H9 (cell line): ENCODE measurements at regions not wholly inside any gene's neighbourhood (a gene's known extent, or its start where the extent isn't known, plus 50 kb on each side); places are given as distances from the start of the nearest gene placed in this dataset.

ENCODE experiments used
- DNase-seq: peaks from one replicate; pipeline ENCODE4 v3.0.0-alpha.2; 2017
- H2AFZ ChIP-seq: one replicate; pipeline ENCODE4 v1.6.1; 2013; ENCODE audit warnings: mild to moderate bottlenecking, low read length, control low read depth, moderate library complexity
- H2AK5ac ChIP-seq: 2 replicates; pipeline ENCODE4 v1.6.1; 2013; ENCODE audit warnings: low read length, control low read depth, mixed read lengths; ENCODE audit not compliant: insufficient read length
- H2BK120ac ChIP-seq: one replicate; pipeline ENCODE4 v1.6.1; 2013; ENCODE audit warnings: low read depth, mild to moderate bottlenecking, low read length, control low read depth, inconsistent platforms; ENCODE audit not compliant: poor library complexity, severe bottlenecking
- H2BK12ac ChIP-seq: 2 replicates; pipeline ENCODE4 v1.6.1; 2013; ENCODE audit warnings: low read length, control low read depth, mixed read lengths, low read depth; ENCODE audit not compliant: insufficient read length
- H2BK15ac ChIP-seq: 2 replicates; pipeline ENCODE4 v1.6.1; 2013; ENCODE audit warnings: low read depth, low read length, control low read depth
- H2BK20ac ChIP-seq: one replicate; pipeline ENCODE4 v1.6.1; 2013; ENCODE audit warnings: low read depth, mild to moderate bottlenecking, low read length, control low read depth, inconsistent platforms; ENCODE audit not compliant: poor library complexity, severe bottlenecking
- H2BK5ac ChIP-seq: 2 replicates; pipeline ENCODE4 v1.6.1; 2013; ENCODE audit warnings: low read length, control low read depth, mixed read lengths; ENCODE audit not compliant: insufficient read length
- H3K14ac ChIP-seq: 2 replicates; pipeline ENCODE4 v1.6.1; 2013; ENCODE audit warnings: low read length, control low read depth; ENCODE audit not compliant: insufficient read depth
- H3K18ac ChIP-seq: 2 replicates; pipeline ENCODE4 v1.6.1; 2013; ENCODE audit warnings: low read depth, mild to moderate bottlenecking, mixed read lengths, low read length, control low read depth; ENCODE audit not compliant: insufficient read length
- H3K23ac ChIP-seq: 2 replicates; pipeline ENCODE4 v1.6.1; 2013; ENCODE audit warnings: low read length, control low read depth, mixed read lengths, low read depth; ENCODE audit not compliant: insufficient read length
- H3K23me2 ChIP-seq: 2 replicates; pipeline ENCODE4 v1.6.1; 2013; ENCODE audit warnings: low read depth, mild to moderate bottlenecking, mixed read lengths, low read length, control low read depth; ENCODE audit not compliant: insufficient read length, poor library complexity, severe bottlenecking
- H3K27ac ChIP-seq: 2 replicates; pipeline ENCODE4 v1.5.1; 2013; ENCODE audit warnings: low read length, control low read depth, mixed read lengths, low read depth; ENCODE audit not compliant: insufficient read length
- H3K27me3 ChIP-seq: 2 replicates; pipeline ENCODE4 v1.6.1; 2013; ENCODE audit warnings: low read length, control low read depth, inconsistent platforms; ENCODE audit not compliant: insufficient read depth
- H3K4ac ChIP-seq: 2 replicates; pipeline ENCODE4 v1.6.1; 2013; ENCODE audit warnings: low read depth, mild to moderate bottlenecking, control low read depth, inconsistent platforms, low read length, moderate library complexity
- H3K4me1 ChIP-seq: 2 replicates; pipeline ENCODE4 v1.6.1; 2013; ENCODE audit warnings: low read length, control low read depth, inconsistent platforms; ENCODE audit not compliant: insufficient read depth
- H3K4me2 ChIP-seq: 2 replicates; pipeline ENCODE4 v1.6.1; 2013; ENCODE audit warnings: low read length, control low read depth, mixed read lengths; ENCODE audit not compliant: insufficient read length, insufficient read depth
- H3K56ac ChIP-seq: 2 replicates; pipeline ENCODE4 v1.6.1; 2013; ENCODE audit warnings: low read depth, mild to moderate bottlenecking, mixed read lengths, low read length, control low read depth; ENCODE audit not compliant: insufficient read length
- H3K79me1 ChIP-seq: 2 replicates; pipeline ENCODE4 v1.6.1; 2013; ENCODE audit warnings: low read depth, mild to moderate bottlenecking, moderate library complexity, low read length, control low read depth, inconsistent platforms; ENCODE audit not compliant: insufficient read depth, poor library complexity, severe bottlenecking
- H3K79me2 ChIP-seq: 2 replicates; pipeline ENCODE4 v1.6.1; 2013; ENCODE audit warnings: low read length, control low read depth, inconsistent platforms; ENCODE audit not compliant: insufficient read depth
- H3K9ac ChIP-seq: 2 replicates; pipeline ENCODE4 v1.6.1; 2013; ENCODE audit warnings: low read length, control low read depth, mixed read lengths; ENCODE audit not compliant: insufficient read length; ENCODE audit errors: extremely low read depth
- H3K9me3 ChIP-seq: one replicate; pipeline ENCODE4 v1.6.1; 2013; ENCODE audit warnings: low read depth, low read length, inconsistent platforms; ENCODE audit not compliant: control insufficient read depth
- H3T11ph ChIP-seq: one replicate; pipeline ENCODE4 v1.6.1; 2013; ENCODE audit warnings: mild to moderate bottlenecking, low read length, control low read depth, inconsistent platforms
- H4K20me1 ChIP-seq: one replicate; pipeline ENCODE4 v1.6.1; 2013; ENCODE audit not compliant: control insufficient read depth, insufficient read length, insufficient read depth
- H4K5ac ChIP-seq: 2 replicates; pipeline ENCODE4 v1.6.1; 2013; ENCODE audit warnings: low read depth, mild to moderate bottlenecking, mixed read lengths, low read length, control low read depth; ENCODE audit not compliant: insufficient read length
- H4K8ac ChIP-seq: replicated peaks from 2 replicates; pipeline ENCODE4 v1.6.1; 2013; ENCODE audit warnings: low read length, control low read depth, mixed read lengths, low read depth; ENCODE audit not compliant: insufficient read length
- H4K91ac ChIP-seq: 2 replicates; pipeline ENCODE4 v1.6.1; 2013; ENCODE audit warnings: low read depth, mild to moderate bottlenecking, moderate library complexity, mixed read lengths, low read length, control low read depth; ENCODE audit not compliant: insufficient read length
- H3K27ac Mint-ChIP-seq, 3 experiments: 2 replicates in 2 of 3; 3 replicates in 1 of 3; pipeline ENCODE4 v1.8.0; 2020 to 2021; ENCODE audit warnings: mixed read lengths in 3 of 3, mild to moderate bottlenecking in 1 of 3, moderate library complexity in 1 of 3
- H3K27me3 Mint-ChIP-seq: 2 replicates; pipeline ENCODE4 v1.8.0; 2021; ENCODE audit warnings: low read depth, mild to moderate bottlenecking, moderate library complexity, mixed read lengths
- H3K36me3 Mint-ChIP-seq, 3 experiments: 2 replicates in 2 of 3; 3 replicates in 1 of 3; pipeline ENCODE4 v1.8.0; 2020 to 2021; ENCODE audit warnings: low read depth in 3 of 3, mixed read lengths in 3 of 3; ENCODE audit not compliant: insufficient read depth in 1 of 3
- H3K4me1 Mint-ChIP-seq, 2 experiments: 2 replicates each; pipeline ENCODE4 v1.8.0; 2020; ENCODE audit warnings: mixed read lengths in 2 of 2
- H3K4me3 Mint-ChIP-seq, 2 experiments: 2 replicates in 1 of 2; 3 replicates in 1 of 2; pipeline ENCODE4 v1.8.0; 2020 to 2021; ENCODE audit warnings: mild to moderate bottlenecking in 2 of 2, mixed read lengths in 2 of 2, moderate library complexity in 1 of 2
- H3K9me3 Mint-ChIP-seq, 2 experiments: 2 replicates in 1 of 2; 3 replicates in 1 of 2; pipeline ENCODE4 v1.8.0; 2020; ENCODE audit warnings: mild to moderate bottlenecking in 2 of 2, mixed read lengths in 2 of 2, moderate library complexity in 1 of 2
- CTCF ChIP-seq: fragments of 200-600 bp; sonication (generic); conservative IDR thresholded peaks from 3 replicates; pipeline ENCODE4 v1.8.0; 2021; ENCODE audit warnings: antibody characterized with exemption, mild to moderate bottlenecking
- WGBS: extraction: QIAGEN DNeasy Blood & Tissue Kit; methylation state at CpG from one replicate; pipeline ENCODE4 v1.1.7; 2013; ENCODE audit warnings: missing lambda C conversion rate, low lambda C conversion rate, mixed read lengths; ENCODE audit not compliant: insufficient read length; ENCODE audit errors: extremely low coverage; 5-methylcytosine and 5-hydroxymethylcytosine counted together

- Histone ChIP-seq H3K79me2 (no peaks in the 10 kb centered on the region), H2BK12ac (no peak overlapping the region), H4K91ac (no peak overlapping the region), H2BK15ac (no peak overlapping the region), H3K14ac (no peak overlapping the region), H3K56ac (no peak overlapping the region), H3K4me1 (no peaks in the 10 kb centered on the region), H4K20me1 (no peaks in the 10 kb centered on the region), H3K23me2 (no peaks in the 10 kb centered on the region), H4K8ac (no peak overlapping the region), H2BK5ac (no peak overlapping the region), H3T11ph (no peak overlapping the region), H2BK120ac (no peak overlapping the region), H3K27me3 (no peaks in the 10 kb centered on the region), H3K23ac (no peak overlapping the region), H3K79me1 (no peaks in the 10 kb centered on the region), H3K18ac (no peak overlapping the region), H2BK20ac (no peak overlapping the region), H3K9me3 (no peaks in the 10 kb centered on the region), H2AFZ (no peak overlapping the region), H3K27ac (no peak overlapping the region), H3K4ac (no peak overlapping the region), H2AK5ac (no peak overlapping the region), H4K5ac (no peak overlapping the region), H3K4me2 (no peak overlapping the region), H3K9ac (no peak overlapping the region)
- no peak for DNase-seq
- no peak for TF ChIP-seq CTCF
- WGBS = no CpG with 5 or more reads among the region's 3 CpGs
- H3K4me1 Mint-ChIP-seq = peaks cover 3 to 8% of the 10 kb centered on the region in 2 experiments; a peak in 3 of 4 replicates
- no peaks in the 10 kb centered on the region for H3K36me3 Mint-ChIP-seq
- no peaks in the 10 kb centered on the region; the same call in 1 of the 2 replicates for H3K27me3 Mint-ChIP-seq
- no peak overlapping the region for H3K27ac Mint-ChIP-seq
- H3K4me3 Mint-ChIP-seq = no peak overlapping the region
- H3K9me3 Mint-ChIP-seq = no peaks in the 10 kb centered on the region
These were observed 394.5 kb downstream of the ADGRL2 start for GRCh38 chr1:82195245-82195644.
